ENCODE measurements at regions not wholly inside any gene's neighbourhood (a gene's known extent, or its start where the extent isn't known, plus 50 kb on each side); places are given as distances from the start of the nearest gene placed in this dataset.
A peak's percentile ranks its signal among the peaks of the same experiment; 100 is the strongest.

DNA sequence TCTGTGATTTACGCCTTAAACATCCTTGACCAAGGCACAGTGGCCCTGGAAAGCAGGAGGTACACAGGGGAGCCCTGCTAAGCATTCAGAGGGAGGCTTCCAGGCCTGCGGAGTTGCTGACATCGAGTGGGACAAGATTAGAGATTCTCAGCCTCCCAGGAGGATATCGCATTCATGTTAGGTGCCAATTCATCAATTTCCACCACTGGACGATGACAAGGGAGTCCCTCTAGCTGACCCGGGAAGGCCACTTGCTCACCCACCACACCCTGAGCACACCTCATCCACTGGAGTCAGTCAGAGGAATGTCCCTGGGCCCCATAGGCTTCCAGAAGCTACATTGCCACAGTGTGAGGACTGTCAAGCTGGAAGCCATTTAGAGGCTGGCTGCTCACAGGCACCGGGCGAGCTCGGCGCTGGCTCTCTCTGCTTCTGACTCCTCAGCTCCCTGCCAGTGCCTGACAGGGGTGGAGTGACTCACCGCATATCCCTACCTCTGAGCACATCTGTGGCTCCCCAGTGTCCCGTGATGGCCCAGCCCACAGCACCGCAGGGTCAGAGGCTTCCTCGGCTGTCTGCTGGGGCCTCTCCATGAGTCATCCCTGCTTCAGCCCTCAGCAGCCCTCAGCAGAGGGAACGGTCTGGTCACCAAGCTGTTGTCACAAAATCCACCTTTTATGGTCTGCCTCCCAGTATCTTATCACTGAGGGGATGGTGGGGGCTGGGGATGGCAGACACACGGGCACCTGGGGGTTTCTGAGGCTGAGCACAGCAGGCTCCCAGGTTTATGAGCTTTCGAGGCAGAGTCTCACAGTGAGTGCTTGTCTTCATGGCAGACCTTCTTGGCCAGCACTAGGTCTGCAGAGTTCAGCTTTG lies 117.5 kb downstream of the ZNF608 start (continued):
- TF ChIP-seq KDM4B (IDR thresholded peaks at IDR 0.05; ENCODE audit: borderline replicate concordance in 2 of 2, low read depth in 1 of 2) = 0 out of 4 replicates have a peak, but pooled peaks of 1 of the 2 experiments have one; percentile 35
- no peak for TF ChIP-seq HOXB6 (CRISPR knock-in tag; IDR thresholded peaks at IDR 0.05; ENCODE audit: borderline replicate concordance)
- TF ChIP-seq, protein P1, sequence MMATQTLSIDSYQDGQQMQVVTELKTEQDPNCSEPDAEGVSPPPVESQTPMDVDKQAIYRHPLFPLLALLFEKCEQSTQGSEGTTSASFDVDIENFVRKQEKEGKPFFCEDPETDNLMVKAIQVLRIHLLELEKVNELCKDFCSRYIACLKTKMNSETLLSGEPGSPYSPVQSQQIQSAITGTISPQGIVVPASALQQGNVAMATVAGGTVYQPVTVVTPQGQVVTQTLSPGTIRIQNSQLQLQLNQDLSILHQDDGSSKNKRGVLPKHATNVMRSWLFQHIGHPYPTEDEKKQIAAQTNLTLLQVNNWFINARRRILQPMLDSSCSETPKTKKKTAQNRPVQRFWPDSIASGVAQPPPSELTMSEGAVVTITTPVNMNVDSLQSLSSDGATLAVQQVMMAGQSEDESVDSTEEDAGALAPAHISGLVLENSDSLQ (IDR thresholded peaks at IDR 0.05) = peak; percentile 81
- no peak for TF ChIP-seq ZNF444 (CRISPR knock-in tag; IDR thresholded peaks at IDR 0.05)
- no peak for TF ChIP-seq ZNF3 (CRISPR knock-in tag; IDR thresholded peaks at IDR 0.05)
- peak; percentile 46 to 62 for TF ChIP-seq NRF1 (conservative IDR thresholded peaks at IDR 0.05 in 1 of 2, IDR thresholded peaks at IDR 0.05 in 1 of 2)
- no peak for TF ChIP-seq KHSRP (IDR thresholded peaks at IDR 0.05)
- TF ChIP-seq HOMEZ (CRISPR knock-in tag; IDR thresholded peaks at IDR 0.05) = no peak
- TF ChIP-seq ZNF778 (CRISPR knock-in tag; IDR thresholded peaks at IDR 0.05) = no peak
- TF ChIP-seq ZNF324 (CRISPR knock-in tag; IDR thresholded peaks at IDR 0.05) = no peak
- no peak for TF ChIP-seq BRCA1 (IDR thresholded peaks at IDR 0.05)
- TF ChIP-seq BRCA1 (CRISPR knock-in tag; IDR thresholded peaks at IDR 0.05) = no peak
- no peak for TF ChIP-seq HDAC6 (IDR thresholded peaks at IDR 0.05; ENCODE audit: low read depth, low read length)
- peak; percentile 66 for TF ChIP-seq SMAD1 (IDR thresholded peaks at IDR 0.05; ENCODE audit: low read depth, low read length, partially characterized antibody)
- TF ChIP-seq PTRF (tag; IDR thresholded peaks at IDR 0.05) = no peak
- TF ChIP-seq KAT8 (IDR thresholded peaks at IDR 0.05; ENCODE audit: low read depth) = no peak
- no peak for TF ChIP-seq KLF1 (tag; IDR thresholded peaks at IDR 0.05)
- no peak for TF ChIP-seq CLOCK (CRISPR knock-in tag; IDR thresholded peaks at IDR 0.05; ENCODE audit: borderline replicate concordance)
- TF ChIP-seq ZNF143 (CRISPR knock-in tag; IDR thresholded peaks at IDR 0.05) = no peak
- no peak for TF ChIP-seq ZNF589 (CRISPR knock-in tag; IDR thresholded peaks at IDR 0.05; ENCODE audit: low read depth)
- TF ChIP-seq, protein P2, sequence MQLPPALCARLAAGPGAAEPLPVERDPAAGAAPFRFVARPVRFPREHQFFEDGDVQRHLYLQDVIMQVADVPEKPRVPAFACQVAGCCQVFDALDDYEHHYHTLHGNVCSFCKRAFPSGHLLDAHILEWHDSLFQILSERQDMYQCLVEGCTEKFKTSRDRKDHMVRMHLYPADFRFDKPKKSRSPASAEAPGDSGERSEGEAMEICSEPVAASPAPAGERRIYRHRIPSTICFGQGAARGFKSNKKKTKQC (CRISPR knock-in tag; IDR thresholded peaks at IDR 0.05) = peak; percentile 16; the same call in 1 of the 2 replicates
- TF ChIP-seq FOXO4 (CRISPR knock-in tag; IDR thresholded peaks at IDR 0.05) = no peak

Data from K562 (cell line).